NT2/D1 (cell line): ENCODE measurements at regions not wholly inside any gene's neighbourhood (a gene's known extent, or its start where the extent isn't known, plus 50 kb on each side); places are given as distances from the start of the nearest gene placed in this dataset.

Experiments used
- SUZ12 ChIP-seq: IDR thresholded peaks from 2 replicates; pipeline ENCODE4 v1.6.1; 2011; ENCODE audit not compliant: insufficient read length, insufficient read depth; ENCODE audit errors: extremely low read depth
- YY1 ChIP-seq: IDR thresholded peaks from 2 replicates; pipeline ENCODE4 v1.6.1; 2011; ENCODE audit not compliant: insufficient read length, insufficient read depth
- ZNF274 ChIP-seq: IDR thresholded peaks from 2 replicates; pipeline ENCODE4 v1.6.1; 2011; ENCODE audit warnings: mild to moderate bottlenecking, low read depth, low read length

- TF ChIP-seq YY1 = no peak
- TF ChIP-seq SUZ12 = no peak
- no peak for TF ChIP-seq ZNF274
Measured at GRCh38 chr6:51057296-51057695, 238.6 kb downstream of the TFAP2B start.
